HFFc6 (cell line): ENCODE measurements at regions not wholly inside any gene's neighbourhood (a gene's known extent, or its start where the extent isn't known, plus 50 kb on each side); places are given as distances from the start of the nearest gene placed in this dataset.

Experiments
- DNase-seq: peaks from one replicate; pipeline ENCODE4 v3.0.0-alpha.2; 2018
- H3K27ac Mint-ChIP-seq: 2 replicates; pipeline ENCODE4 v1.8.0; 2020; ENCODE audit warnings: mild to moderate bottlenecking, mixed read lengths
- H3K27me3 Mint-ChIP-seq: 2 replicates; pipeline ENCODE4 v1.8.0; 2021; ENCODE audit warnings: mild to moderate bottlenecking, moderate library complexity, mixed read lengths; ENCODE audit not compliant: insufficient read depth
- H3K36me3 Mint-ChIP-seq: 2 replicates; pipeline ENCODE4 v1.8.0; 2021; ENCODE audit warnings: low read depth, mixed read lengths
- H3K4me1 Mint-ChIP-seq: 2 replicates; pipeline ENCODE4 v1.8.0; 2020; ENCODE audit warnings: low read depth, mixed read lengths
- H3K4me3 Mint-ChIP-seq: 2 replicates; pipeline ENCODE4 v1.8.0; 2020; ENCODE audit warnings: mild to moderate bottlenecking, moderate library complexity, mixed read lengths
- H3K9me3 Mint-ChIP-seq: 2 replicates; pipeline ENCODE4 v1.8.0; 2020; ENCODE audit warnings: mild to moderate bottlenecking, mixed read lengths
- CTCF ChIP-seq: fragments of 200-600 bp; sonication (generic); IDR thresholded peaks from 2 replicates; pipeline ENCODE4 v1.5.0; 2021; ENCODE audit warnings: antibody characterized with exemption, mild to moderate bottlenecking

- Mint-ChIP-seq H3K4me3 (no peak overlapping the region), H3K27ac (no peak overlapping the region), H3K9me3 (no peaks in the 10 kb centered on the region), H3K27me3 (peaks cover 33% of the 10 kb centered on the region), H3K4me1 (no peaks in the 10 kb centered on the region), H3K36me3 (peaks cover 4% of the 10 kb centered on the region; the same call in 1 of the 2 replicates)
- DNase-seq, result no peak
- TF ChIP-seq CTCF, result no peak
Measured at GRCh38 chr11:71327156-71328085, 75.0 kb upstream of the SHANK2 start.

GRCh38 chr11:71326328-71326940, 74.1 kb upstream of the SHANK2 start:
- Mint-ChIP-seq H3K9me3 (no peaks in the 10 kb centered on the region), H3K4me1 (no peaks in the 10 kb centered on the region), H3K36me3 (peaks cover 4% of the 10 kb centered on the region; the same call in 1 of the 2 replicates), H3K27ac (no peak overlapping the region), H3K4me3 (no peak overlapping the region), H3K27me3 (peaks cover 28% of the 10 kb centered on the region)
- no peak for DNase-seq
- no peak for TF ChIP-seq CTCF

GRCh38 chr11:71325418-71326327, 73.3 kb upstream of the SHANK2 start:
- Mint-ChIP-seq H3K36me3 (peaks cover 4% of the 10 kb centered on the region; the same call in 1 of the 2 replicates), H3K4me3 (no peak overlapping the region), H3K9me3 (no peaks in the 10 kb centered on the region), H3K4me1 (no peaks in the 10 kb centered on the region), H3K27ac (no peak overlapping the region), H3K27me3 (peaks cover 28% of the 10 kb centered on the region)
- DNase-seq, result no peak
- no peak for TF ChIP-seq CTCF

- H3K9me3 Mint-ChIP-seq, result no peaks in the 10 kb centered on the region
- H3K27ac Mint-ChIP-seq, result no peak overlapping the region
- H3K36me3 Mint-ChIP-seq, result peaks cover 4% of the 10 kb centered on the region; the same call in 1 of the 2 replicates
- H3K4me1 Mint-ChIP-seq, result no peaks in the 10 kb centered on the region
- H3K4me3 Mint-ChIP-seq, result no peak overlapping the region
- peaks cover 26% of the 10 kb centered on the region for H3K27me3 Mint-ChIP-seq
- no peak for DNase-seq
- TF ChIP-seq CTCF, result no peak
Measured at GRCh38 chr11:71324788-71325417, 72.5 kb upstream of the SHANK2 start.
